GM19238 (cell line): ENCODE measurements at regions not wholly inside any gene's neighbourhood (a gene's known extent, or its start where the extent isn't known, plus 50 kb on each side); places are given as distances from the start of the nearest gene placed in this dataset.
"Not testable (repeated sequence)": the region's sequence is repeated elsewhere in the genome, so short reads cannot be mapped to it uniquely, and the experiment has no call there.

Experiments
- DNase-seq: peaks from one replicate; pipeline ENCODE4 v3.0.0; 2011; ENCODE audit warnings: low spot score; ENCODE audit not compliant: insufficient read length

DNA sequence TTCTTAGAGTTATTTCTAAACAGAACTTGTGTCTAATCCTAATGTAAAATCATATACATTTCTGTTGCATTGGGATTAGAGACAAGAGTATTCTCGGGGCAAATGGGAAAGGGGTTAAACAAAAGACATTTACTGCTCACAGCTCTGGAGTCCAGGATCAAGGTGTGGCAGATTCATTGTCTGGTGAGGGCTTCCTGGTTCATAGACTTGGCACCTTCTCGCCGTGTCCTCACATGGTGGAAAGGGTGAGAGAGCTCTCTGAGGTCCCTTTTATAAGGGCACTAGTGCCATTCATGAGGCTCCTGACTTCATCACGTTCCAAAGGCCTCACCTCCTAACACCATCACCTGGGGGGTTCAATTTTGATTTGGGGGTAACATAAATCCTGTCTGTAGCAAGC is 90.3 kb upstream of the PRKX start:
- DNase-seq = no peak

DNA sequence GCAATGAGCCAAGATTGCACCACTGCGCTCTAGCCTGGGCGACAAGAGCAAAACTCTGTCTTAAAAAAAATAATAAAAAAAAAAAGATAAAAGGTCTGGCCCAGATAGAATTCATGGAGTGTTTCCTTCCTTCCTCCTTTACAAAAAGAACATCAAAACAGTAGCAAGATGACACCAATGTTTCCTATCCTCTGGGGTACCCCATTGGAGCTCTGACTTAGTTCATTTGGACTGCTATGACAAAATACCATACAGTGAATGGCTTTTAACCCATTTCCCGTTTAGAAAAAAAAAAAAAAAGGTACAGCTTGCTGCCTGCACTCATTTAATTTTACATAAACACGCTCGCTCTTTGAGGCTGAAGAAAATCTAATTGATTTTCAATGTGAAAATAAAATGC is 89.9 kb upstream of the PRKX start:
- no peak for DNase-seq

DNA sequence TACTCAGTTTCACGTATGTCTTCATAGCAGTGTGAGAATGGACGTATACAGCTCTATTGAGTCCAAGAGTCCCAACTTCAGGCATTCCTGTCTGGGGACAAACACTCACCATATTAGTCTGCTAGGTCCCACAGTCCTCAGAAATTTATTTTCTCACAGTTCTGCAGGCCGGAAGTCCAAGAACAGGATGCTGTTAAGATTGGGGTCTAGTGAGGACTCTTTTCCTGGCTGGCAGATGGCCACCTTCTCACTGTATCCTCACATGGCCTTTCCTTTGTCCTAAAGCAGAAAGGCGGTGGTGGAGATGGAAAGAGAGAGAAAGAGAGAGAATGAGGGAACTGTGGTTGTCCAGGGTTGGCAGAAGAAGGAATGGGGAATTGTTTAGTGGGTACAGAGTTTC is 82.0 kb upstream of the PRKX start:
- DNase-seq = not testable (repeated sequence)

GRCh38 chrX:3791449-3791848 is 78.0 kb upstream of the PRKX start:
- no peak for DNase-seq

- no peak for DNase-seq
These were observed 75.2 kb upstream of the PRKX start for GRCh38 chrX:3788494-3789233.

GRCh38 chrX:3787856-3788255 is 74.4 kb upstream of the PRKX start:
- no peak for DNase-seq

DNA sequence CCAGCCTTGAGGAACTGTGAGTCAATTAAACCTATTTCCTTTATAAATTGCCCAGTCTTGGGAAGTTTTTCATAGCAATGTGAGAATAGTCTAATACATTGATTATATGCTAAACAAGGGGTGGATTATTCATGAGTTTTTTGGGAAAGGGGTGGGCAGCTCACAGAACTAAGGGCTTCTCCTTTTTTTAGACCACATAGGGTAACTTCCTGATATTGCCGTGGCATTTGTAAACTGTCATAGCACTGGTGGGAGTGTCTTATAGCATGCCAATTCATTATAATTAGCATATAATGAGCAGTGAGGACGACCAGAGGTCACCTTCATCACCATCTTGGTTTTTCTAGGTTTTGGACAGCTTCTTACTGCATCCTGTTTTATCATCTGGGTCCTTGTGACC is 72.4 kb upstream of the PRKX start:
- DNase-seq = not testable (repeated sequence)

GRCh38 chrX:3780564-3780963 is 67.1 kb upstream of the PRKX start:
- DNase-seq = no peak

DNA sequence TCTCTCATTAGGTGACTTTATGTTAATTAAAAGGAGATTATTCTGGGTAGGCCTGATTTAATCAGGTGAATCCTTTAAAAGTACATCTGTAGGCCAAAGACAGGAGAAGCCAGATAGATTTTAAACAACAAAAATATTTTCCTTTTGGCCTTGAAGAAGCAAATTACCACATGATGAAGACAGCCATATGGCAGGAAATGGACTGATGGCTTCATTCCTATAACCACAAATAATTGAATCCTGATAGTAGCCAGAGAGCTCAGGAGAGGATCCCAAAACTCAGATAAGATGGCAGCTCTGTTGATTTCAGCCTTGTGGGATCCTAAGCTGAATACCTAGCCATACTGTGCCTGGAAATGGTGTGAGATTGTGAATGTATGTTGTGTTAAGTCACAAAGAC is 66.1 kb upstream of the PRKX start:
- no peak for DNase-seq

- DNase-seq = no peak
These were observed 64.0 kb upstream of the PRKX start for GRCh38 chrX:3777416-3777815.

DNA sequence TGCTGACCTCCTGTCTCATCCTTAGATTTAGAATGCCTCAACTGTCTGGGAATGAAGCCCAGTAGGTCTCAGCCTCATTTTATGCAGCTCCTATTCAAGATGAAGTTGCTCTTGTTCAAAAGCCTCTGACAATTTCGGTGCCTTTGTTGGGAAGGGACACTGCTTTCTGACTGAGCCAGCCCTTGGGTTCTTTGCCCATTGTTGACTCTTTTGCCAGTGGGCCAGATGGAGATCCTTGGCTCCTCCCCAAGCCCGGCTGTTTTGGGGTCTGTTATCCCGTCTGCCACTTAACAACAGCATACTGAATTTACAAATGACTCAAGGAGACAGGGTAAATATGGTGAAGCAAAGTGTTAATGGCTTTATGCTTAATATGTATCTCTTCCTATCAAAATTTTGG is 58.3 kb upstream of the PRKX start:
- DNase-seq = no peak

DNA sequence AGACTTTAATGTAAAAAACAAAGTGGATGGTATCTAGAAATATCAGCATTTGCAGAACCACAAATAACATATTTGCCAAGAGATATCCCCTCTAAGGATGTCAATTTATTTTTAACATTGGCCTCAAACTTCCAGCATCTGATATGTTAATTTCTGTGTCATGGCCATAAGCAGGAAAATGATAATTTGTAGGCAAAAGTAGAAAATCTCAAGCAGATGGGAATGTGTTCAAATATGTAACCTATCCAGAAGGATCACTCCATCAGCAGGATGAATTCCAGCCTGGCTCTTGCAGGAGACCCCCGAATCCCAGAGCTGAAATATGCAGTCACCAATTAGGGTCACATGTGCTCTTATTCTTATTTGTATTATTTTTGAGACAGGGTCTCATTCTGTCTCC is 55.4 kb upstream of the PRKX start:
- DNase-seq = no peak
